Erythroblast (primary cell): ENCODE measurements at regions not wholly inside any gene's neighbourhood (a gene's known extent, or its start where the extent isn't known, plus 50 kb on each side); places are given as distances from the start of the nearest gene placed in this dataset.
"Not testable (repeated sequence)": the region's sequence is repeated elsewhere in the genome, so short reads cannot be mapped to it uniquely, and the experiment has no call there.

Source experiments
- GATA1 ChIP-seq: IDR thresholded peaks from 2 replicates; pipeline ENCODE4 v1.6.1; 2011; ENCODE audit warnings: low read depth, mild to moderate bottlenecking, control low read depth, low read length, moderate library complexity
- POLR2A ChIP-seq: IDR thresholded peaks from 2 replicates; pipeline ENCODE4 v1.6.1; 2011; ENCODE audit warnings: mild to moderate bottlenecking, low read length

DNA sequence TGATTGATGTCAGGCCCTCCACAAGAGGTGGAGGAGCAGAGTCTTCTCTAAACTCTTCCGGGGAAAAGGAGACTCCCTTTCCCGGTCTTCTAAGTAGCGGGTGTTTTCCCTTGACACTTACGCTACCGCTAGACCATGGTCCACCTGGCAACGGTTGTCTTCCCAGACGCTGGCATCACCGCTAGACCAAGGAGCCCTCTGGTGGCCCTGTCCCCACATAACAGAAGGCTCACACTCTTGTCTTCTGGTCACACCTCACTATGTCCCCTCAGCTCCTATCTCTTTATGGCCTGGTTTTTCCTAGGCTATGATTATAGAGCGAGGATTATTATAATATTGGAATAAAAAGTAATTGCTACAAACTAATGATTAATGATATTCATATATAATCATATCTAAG lies 532.5 kb upstream of the SYNCRIP start:
- TF ChIP-seq POLR2A, GATA1: not testable (repeated sequence)
